Stomach (tissue), 8 donors: ENCODE measurements at regions not wholly inside any gene's neighbourhood (a gene's known extent, or its start where the extent isn't known, plus 50 kb on each side); places are given as distances from the start of the nearest gene placed in this dataset.
A peak's percentile ranks its signal among the peaks of the same experiment; 100 is the strongest.

Experiments used
- DNase-seq, 2 donors: peaks; one replicate each; pipeline versions ENCODE4 v3.0.0 to v3.0.0-alpha.2; 2013 to 2019
- H3K27ac ChIP-seq, 5 donors: fragments of 200-600 bp in 4 of 5; sonication (generic) in 4 of 5; one replicate each; pipeline ENCODE4 v1.5.1; 2013 to 2019; ENCODE audit warnings: mild to moderate bottlenecking in 1 of 5, moderate library complexity in 1 of 5
- H3K27me3 ChIP-seq, 3 donors: fragments of 200-600 bp; sonication (generic); one replicate each; pipeline ENCODE4 v1.5.1; 2017 to 2019; ENCODE audit warnings: mixed run types in 1 of 3
- H3K36me3 ChIP-seq, 4 donors: fragments of 200-600 bp; sonication (generic); 1 replicate in 3 of 4; 2 replicates in 1 of 4; pipeline ENCODE4 v1.5.1; 2016 to 2019
- H3K4me1 ChIP-seq, 4 donors: fragments of 200-600 bp; sonication (generic); one replicate each; pipeline ENCODE4 v1.5.1; 2016 to 2019
- H3K4me3 ChIP-seq, 4 donors: fragments of 200-600 bp; sonication (generic) in 3 of 4; one replicate each; pipeline ENCODE4 v1.5.1; 2016 to 2019; ENCODE audit warnings: mild to moderate bottlenecking in 1 of 4
- H3K9me3 ChIP-seq, 4 donors: fragments of 200-600 bp; sonication (generic); one replicate each; pipeline ENCODE4 v1.5.1; 2016 to 2019
- EP300 ChIP-seq: sonication (generic); formaldehyde crosslinking; IDR thresholded peaks from one replicate; pipeline ENCODE4 v1.6.1; 2017; ENCODE audit warnings: antibody characterized with exemption
- POLR2A ChIP-seq, 4 donors: fragments of 450-650 bp; IDR thresholded peaks; one replicate each; pipeline ENCODE4 v1.6.1; 2016; ENCODE audit warnings: antibody characterized with exemption in 4 of 4, control low read depth in 2 of 4, mild to moderate bottlenecking in 1 of 4, moderate library complexity in 1 of 4
- POLR2AphosphoS5 ChIP-seq, 3 donors: sonication (generic); formaldehyde crosslinking; IDR thresholded peaks; one replicate each; pipeline ENCODE4 v1.6.1; 2016; ENCODE audit warnings: antibody characterized with exemption in 3 of 3
- WGBS, 5 donors: extraction: QIAGEN DNeasy Blood & Tissue Kit in 3 of 5; methylation state at CpG; one replicate each; pipeline versions ENCODE4 v1.1.5 to v1.1.7; 2013 to 2018; 5-methylcytosine and 5-hydroxymethylcytosine counted together
- intact Hi-C: fragments of 100-400 bp; cut with DNase I; formaldehyde crosslinking; loops from one replicate; pipeline ENCODE4 v1.15.1; 2023; ENCODE audit warnings: low total_unique reads
- TF ChIP-seq, protein P1 (sequence below), 7 experiments: fragments of 450-650 bp in 4 of 7; fragments of 200-600 bp in 3 of 7; sonication (generic) in 3 of 7; IDR thresholded peaks; one replicate each; pipeline ENCODE4 v1.5.1; 2016 to 2019; ENCODE audit warnings: antibody characterized with exemption in 7 of 7, control low read depth in 2 of 7, mild to moderate bottlenecking in 1 of 7
- donor health status: healthy with polysubstance abuse.
- donor health status: Bipolar disorder and iron deficiency.
- donor health status: healthy.

DNA sequence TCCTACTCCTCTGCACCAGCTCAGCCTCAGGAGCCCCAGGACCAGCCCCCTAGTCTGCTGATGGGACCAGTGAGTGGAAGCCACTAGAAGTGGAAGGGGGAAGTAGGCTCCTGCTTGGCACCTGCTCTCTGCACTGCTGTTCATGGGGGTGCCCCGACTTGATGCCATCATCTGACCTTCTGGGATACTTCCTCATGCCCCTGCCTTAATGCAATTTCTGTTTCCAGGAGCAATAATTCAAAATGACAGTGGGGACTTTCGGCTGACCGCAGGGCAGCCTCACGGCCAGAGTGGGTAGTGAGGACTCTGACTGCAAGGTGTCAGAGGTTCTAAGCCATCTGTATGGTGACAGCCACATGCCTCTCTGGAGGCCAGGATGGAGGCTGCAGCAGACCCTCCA, 196.4 kb upstream of the WSCD1 start:
- no peak for DNase-seq
- TF ChIP-seq POLR2A (IDR thresholded peaks at IDR 0.05) = no peak
- TF ChIP-seq, protein P1, sequence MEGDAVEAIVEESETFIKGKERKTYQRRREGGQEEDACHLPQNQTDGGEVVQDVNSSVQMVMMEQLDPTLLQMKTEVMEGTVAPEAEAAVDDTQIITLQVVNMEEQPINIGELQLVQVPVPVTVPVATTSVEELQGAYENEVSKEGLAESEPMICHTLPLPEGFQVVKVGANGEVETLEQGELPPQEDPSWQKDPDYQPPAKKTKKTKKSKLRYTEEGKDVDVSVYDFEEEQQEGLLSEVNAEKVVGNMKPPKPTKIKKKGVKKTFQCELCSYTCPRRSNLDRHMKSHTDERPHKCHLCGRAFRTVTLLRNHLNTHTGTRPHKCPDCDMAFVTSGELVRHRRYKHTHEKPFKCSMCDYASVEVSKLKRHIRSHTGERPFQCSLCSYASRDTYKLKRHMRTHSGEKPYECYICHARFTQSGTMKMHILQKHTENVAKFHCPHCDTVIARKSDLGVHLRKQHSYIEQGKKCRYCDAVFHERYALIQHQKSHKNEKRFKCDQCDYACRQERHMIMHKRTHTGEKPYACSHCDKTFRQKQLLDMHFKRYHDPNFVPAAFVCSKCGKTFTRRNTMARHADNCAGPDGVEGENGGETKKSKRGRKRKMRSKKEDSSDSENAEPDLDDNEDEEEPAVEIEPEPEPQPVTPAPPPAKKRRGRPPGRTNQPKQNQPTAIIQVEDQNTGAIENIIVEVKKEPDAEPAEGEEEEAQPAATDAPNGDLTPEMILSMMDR (IDR thresholded peaks at IDR 0.05) = no peak
- no peak overlapping the region for H3K4me3 ChIP-seq
- peaks cover 0 to 6% (median 0%) of the 10 kb centered on the region in 4 donors for H3K4me1 ChIP-seq
- H3K27ac ChIP-seq = no peak overlapping the region
- no peaks in the 10 kb centered on the region for H3K36me3 ChIP-seq
- H3K27me3 ChIP-seq = peaks cover 0 to 11% (median 0%) of the 10 kb centered on the region in 3 donors
- H3K9me3 ChIP-seq = no peaks in the 10 kb centered on the region
- 53 to 72% (median 61%) methylated on average over 2 to 4 of the region's 4 CpGs for WGBS, 5 donors
- intact Hi-C loops = no loop called here

- Histone ChIP-seq H3K4me3 (no peak overlapping the region), H3K4me1 (peaks cover 0 to 6% (median 0%) of the 10 kb centered on the region in 4 donors), H3K27me3 (peaks cover 0 to 11% (median 0%) of the 10 kb centered on the region in 3 donors), H3K27ac (no peak overlapping the region), H3K9me3 (no peaks in the 10 kb centered on the region), H3K36me3 (no peaks in the 10 kb centered on the region)
- 41 to 67% (median 57%) methylated on average over 4 to 6 of the region's 6 CpGs for WGBS, 5 donors
- TF ChIP-seq EP300 = no peak
- intact Hi-C loops = no loop called here
- DNase-seq = peak in 1 of 2 donors; percentile 40
Measured at GRCh38 chr17:5874486-5874885, 195.7 kb upstream of the WSCD1 start.

GRCh38 chr17:5877366-5877765, 192.8 kb upstream of the WSCD1 start:
- Histone ChIP-seq H3K9me3 (no peaks in the 10 kb centered on the region), H3K27me3 (peaks cover 0 to 13% (median 0%) of the 10 kb centered on the region in 3 donors), H3K4me1 (peaks cover 0 to 6% (median 0%) of the 10 kb centered on the region in 4 donors), H3K27ac (no peak overlapping the region), H3K4me3 (no peak overlapping the region), H3K36me3 (no peaks in the 10 kb centered on the region)
- TF ChIP-seq, protein P1 (IDR thresholded peaks at IDR 0.05) = no peak
- no peak for TF ChIP-seq POLR2A (IDR thresholded peaks at IDR 0.05)
- TF ChIP-seq POLR2AphosphoS5 (IDR thresholded peaks at IDR 0.05) = no peak
- no peak for TF ChIP-seq EP300
- WGBS, 5 donors = 47 to 83% (median 69%) methylated on average over 1 of the region's 1 CpG
- intact Hi-C loops = no loop called here
- DNase-seq = no peak

DNA sequence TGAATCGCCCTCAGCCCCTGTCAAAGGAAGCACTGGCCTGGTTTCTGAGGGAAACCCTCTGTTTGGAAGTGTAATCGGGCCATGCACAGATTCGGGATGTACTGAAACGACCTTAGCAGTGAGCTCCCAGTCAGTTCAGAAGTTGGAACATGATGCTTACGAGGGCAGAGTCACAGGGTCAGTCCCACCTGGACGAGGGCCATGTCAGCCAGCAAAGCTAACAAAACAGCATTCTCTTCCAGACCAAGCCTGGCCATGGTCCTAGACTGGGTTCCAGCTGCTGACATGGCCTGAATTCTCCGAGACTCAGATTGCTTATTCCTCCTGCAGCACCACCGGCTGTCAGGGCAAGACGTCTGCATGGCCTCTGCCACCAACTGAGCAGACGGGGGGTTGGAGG, 192.2 kb upstream of the WSCD1 start:
- 54 to 57% (median 55%) methylated on average over 8 to 10 of the region's 10 CpGs for WGBS, 5 donors

GRCh38 chr17:5881849-5882248, 188.3 kb upstream of the WSCD1 start:
- peaks cover 0 to 6% (median 0%) of the 10 kb centered on the region in 4 donors for H3K4me1 ChIP-seq
- no peaks in the 10 kb centered on the region for H3K9me3 ChIP-seq
- no peak for TF ChIP-seq POLR2A (IDR thresholded peaks at IDR 0.05)
- no peak for TF ChIP-seq EP300
- TF ChIP-seq, protein P1 (IDR thresholded peaks at IDR 0.05) = no peak
- no peak for TF ChIP-seq POLR2AphosphoS5 (IDR thresholded peaks at IDR 0.05)
- 73 to 80% (median 76%) methylated on average over 6 of the region's 6 CpGs for WGBS, 5 donors
- H3K27ac ChIP-seq = no peak overlapping the region
- H3K4me3 ChIP-seq = no peak overlapping the region
- intact Hi-C loops = no loop called here
- H3K36me3 ChIP-seq = no peaks in the 10 kb centered on the region
- peaks cover 0 to 27% (median 0%) of the 10 kb centered on the region in 3 donors for H3K27me3 ChIP-seq
- DNase-seq = no peak

More for the DNA sequence above, 192.2 kb upstream of the WSCD1 start:
- no peaks in the 10 kb centered on the region for H3K36me3 ChIP-seq
- intact Hi-C loops = no loop called here
- peak in 1 of 2 donors; percentile 27 for DNase-seq
- no peak overlapping the region for H3K27ac ChIP-seq
- no peak overlapping the region for H3K4me3 ChIP-seq
- TF ChIP-seq POLR2AphosphoS5 (IDR thresholded peaks at IDR 0.05) = no peak
- TF ChIP-seq, protein P1 (IDR thresholded peaks at IDR 0.05) = no peak
- no peak for TF ChIP-seq EP300
- no peak for TF ChIP-seq POLR2A (IDR thresholded peaks at IDR 0.05)
- H3K4me1 ChIP-seq = peaks cover 0 to 6% (median 0%) of the 10 kb centered on the region in 4 donors
- no peaks in the 10 kb centered on the region for H3K9me3 ChIP-seq
- H3K27me3 ChIP-seq = peaks cover 0 to 13% (median 0%) of the 10 kb centered on the region in 3 donors
